GM21447 (cell line): ENCODE measurements at regions not wholly inside any gene's neighbourhood (a gene's known extent, or its start where the extent isn't known, plus 50 kb on each side); places are given as distances from the start of the nearest gene placed in this dataset.
"Not testable (repeated sequence)": the region's sequence is repeated elsewhere in the genome, so short reads cannot be mapped to it uniquely, and the experiment has no call there.

Experiments
- ATAC-seq: cut with Tn5 transposase; IDR thresholded peaks from one replicate; pipeline ENCODE4 v1.9.1; 2021; ENCODE audit not compliant: unreplicated experiment

- no peak for ATAC-seq
Measured at GRCh38 chr10:76618641-76619040, 1019.0 kb downstream of the KCNMA1 start.

GRCh38 chr10:76618171-76618570 lies 1019.4 kb downstream of the KCNMA1 start:
- no peak for ATAC-seq

GRCh38 chr10:76616666-76617065 lies 1020.9 kb downstream of the KCNMA1 start:
- ATAC-seq: not testable (repeated sequence)

- no peak for ATAC-seq
Measured at GRCh38 chr10:76615049-76615448, 1022.6 kb downstream of the KCNMA1 start.
